WTC11 (cell line): ENCODE measurements at regions not wholly inside any gene's neighbourhood (a gene's known extent, or its start where the extent isn't known, plus 50 kb on each side); places are given as distances from the start of the nearest gene placed in this dataset.

ENCODE experiments used
- ATAC-seq: fragments of 200-7000 bp; cut with Tn5 transposase; 2 replicates; pipeline ENCODE4 v1.10.0; 2021; ENCODE audit warnings: mild to moderate bottlenecking, moderate library complexity
- CTCF ChIA-PET: fragments of 300-600 bp; sonication (Branson Sonifier 250); formaldehyde crosslinking; loops from one replicate; lab custom pipeline; 2021; ENCODE audit warnings: antibody characterized with exemption; lab: Charles Lee
- POLR2A ChIA-PET: fragments of 350-600 bp; sonication (Branson Sonifier 250); formaldehyde crosslinking; loops from one replicate; lab custom pipeline; 2021; ENCODE audit warnings: antibody characterized with exemption; lab: Charles Lee
- DNase-seq: peaks from one replicate; pipeline ENCODE4 v3.0.0; 2021; ENCODE audit warnings: low spot score
- H3K27ac Mint-ChIP-seq: 2 replicates; pipeline ENCODE4 v1.8.0; 2021; ENCODE audit warnings: mixed read lengths
- H3K27me3 Mint-ChIP-seq: 2 replicates; pipeline ENCODE4 v1.8.0; 2021; ENCODE audit warnings: low read depth, mild to moderate bottlenecking, moderate library complexity, mixed read lengths
- H3K36me3 Mint-ChIP-seq: 2 replicates; pipeline ENCODE4 v1.8.0; 2021; ENCODE audit warnings: mixed read lengths
- H3K4me1 Mint-ChIP-seq: 2 replicates; pipeline ENCODE4 v1.8.0; 2022; ENCODE audit warnings: mixed read lengths
- H3K4me3 Mint-ChIP-seq: 2 replicates; pipeline ENCODE4 v1.8.0; 2021; ENCODE audit warnings: mild to moderate bottlenecking, moderate library complexity, mixed read lengths
- H3K9me3 Mint-ChIP-seq: 2 replicates; pipeline ENCODE4 v1.8.0; 2021; ENCODE audit warnings: mixed read lengths
- AR ChIP-seq: fragments of 250-450 bp; sonication (Bioruptor Pico); IDR thresholded peaks from 2 replicates; pipeline ENCODE4 v1.9.0; 2021; ENCODE audit warnings: mild to moderate bottlenecking
- ATF3 ChIP-seq: sonication (generic); formaldehyde crosslinking; conservative IDR thresholded peaks from 2 replicates; pipeline ENCODE4 v1.8.1; 2022; ENCODE audit warnings: mild to moderate bottlenecking, missing genetic modification reagents
- ELF4 ChIP-seq: sonication (generic); formaldehyde crosslinking; IDR thresholded peaks from 2 replicates; pipeline ENCODE4 v1.8.1; 2022; ENCODE audit warnings: low read depth, mild to moderate bottlenecking, moderate library complexity, missing genetic modification reagents
- ESRRA ChIP-seq: sonication (generic); formaldehyde crosslinking; IDR thresholded peaks from 2 replicates; pipeline ENCODE4 v1.8.1; 2022; ENCODE audit warnings: mild to moderate bottlenecking, missing genetic modification reagents, borderline replicate concordance
- KAT7 ChIP-seq: sonication (generic); formaldehyde crosslinking; IDR thresholded peaks from 2 replicates; pipeline ENCODE4 v1.8.1; 2023; ENCODE audit warnings: missing genetic modification reagents, mild to moderate bottlenecking, borderline replicate concordance
- MXD4 ChIP-seq: fragments of 250-450 bp; sonication (Bioruptor Pico); IDR thresholded peaks from 2 replicates; pipeline ENCODE4 v1.8.0; 2021; ENCODE audit warnings: mild to moderate bottlenecking, moderate library complexity, borderline replicate concordance
- NFATC4 ChIP-seq: fragments of 250-450 bp; sonication (Bioruptor Pico); IDR thresholded peaks from 2 replicates; pipeline ENCODE4 v1.9.0; 2021; ENCODE audit warnings: mild to moderate bottlenecking
- NFYB ChIP-seq: sonication (generic); formaldehyde crosslinking; conservative IDR thresholded peaks from 2 replicates; pipeline ENCODE4 v1.8.0; 2022; ENCODE audit warnings: low read depth, missing genetic modification reagents
- OVOL2 ChIP-seq: fragments of 250-450 bp; sonication (Bioruptor Pico); IDR thresholded peaks from 2 replicates; pipeline ENCODE4 v1.9.0; 2021; ENCODE audit warnings: mild to moderate bottlenecking, borderline replicate concordance
- RORB ChIP-seq: fragments of 250-450 bp; sonication (Bioruptor Pico); IDR thresholded peaks from 2 replicates; pipeline ENCODE4 v1.9.0; 2021; ENCODE audit warnings: mild to moderate bottlenecking
- SOX15 ChIP-seq: fragments of 250-450 bp; sonication (Bioruptor Pico); IDR thresholded peaks from 2 replicates; pipeline ENCODE4 v1.9.0; 2021; ENCODE audit warnings: mild to moderate bottlenecking
- TEAD1 ChIP-seq: sonication (generic); formaldehyde crosslinking; IDR thresholded peaks from 2 replicates; pipeline ENCODE4 v1.8.0; 2022; ENCODE audit warnings: mild to moderate bottlenecking, missing genetic modification reagents
- TEAD4 ChIP-seq: sonication (generic); formaldehyde crosslinking; IDR thresholded peaks from 2 replicates; pipeline ENCODE4 v1.8.0; 2022; ENCODE audit warnings: mild to moderate bottlenecking, missing genetic modification reagents
- ZNF121 ChIP-seq: sonication (generic); formaldehyde crosslinking; IDR thresholded peaks from 2 replicates; pipeline ENCODE4 v1.8.0; 2023; ENCODE audit warnings: missing genetic modification reagents
- ZNF138 ChIP-seq: sonication (generic); formaldehyde crosslinking; conservative IDR thresholded peaks from 2 replicates; pipeline ENCODE4 v1.8.1; 2022; ENCODE audit warnings: mild to moderate bottlenecking, moderate library complexity, missing genetic modification reagents
- ZNF219 ChIP-seq: sonication (generic); formaldehyde crosslinking; IDR thresholded peaks from 2 replicates; pipeline ENCODE4 v1.8.0; 2023; ENCODE audit warnings: missing genetic modification reagents, mild to moderate bottlenecking, borderline replicate concordance
- ZNF281 ChIP-seq: sonication (generic); formaldehyde crosslinking; IDR thresholded peaks from 2 replicates; pipeline ENCODE4 v1.8.0; 2023; ENCODE audit warnings: mild to moderate bottlenecking, missing genetic modification reagents
- ZNF416 ChIP-seq: fragments of 250-450 bp; sonication (Bioruptor Pico); IDR thresholded peaks from 2 replicates; pipeline ENCODE4 v1.9.0; 2021; ENCODE audit warnings: mild to moderate bottlenecking, inconsistent platforms
- TF ChIP-seq, protein P1 (sequence below): sonication (generic); formaldehyde crosslinking; IDR thresholded peaks from 2 replicates; pipeline ENCODE4 v1.8.0; 2022; ENCODE audit warnings: missing genetic modification reagents
- TF ChIP-seq, protein P2 (sequence below): sonication (generic); formaldehyde crosslinking; IDR thresholded peaks from 2 replicates; pipeline ENCODE4 v1.8.0; 2023; ENCODE audit warnings: missing genetic modification reagents

DNA sequence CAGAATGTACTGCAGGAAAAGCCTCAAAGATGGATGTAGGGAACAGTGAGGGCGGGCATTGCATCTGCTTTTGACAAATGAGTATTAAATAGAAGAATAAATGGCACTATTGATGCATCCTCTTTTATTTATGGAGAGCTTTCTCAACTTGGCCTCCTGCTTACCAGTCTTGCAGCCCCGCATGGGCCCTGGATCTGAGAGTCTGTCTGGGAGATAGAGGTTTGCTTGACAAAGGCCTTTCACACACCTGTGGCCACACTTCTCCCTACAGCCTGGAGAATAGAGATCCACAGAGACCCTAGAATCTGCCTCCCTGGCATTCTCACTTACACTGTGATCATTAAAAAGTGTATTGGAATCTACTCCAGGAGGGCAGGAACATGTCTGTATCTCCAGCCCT is 203.8 kb upstream of the CDH4 start (continued):
- TF ChIP-seq AR (CRISPR knock-in tag) (no peak), ELF4 (CRISPR knock-in tag) (no peak), ZNF219 (CRISPR knock-in tag) (no peak), ZNF138 (CRISPR knock-in tag) (no peak), NFYB (CRISPR knock-in tag) (no peak), ZNF416 (no peak), KAT7 (CRISPR knock-in tag) (no peak)
- TF ChIP-seq, protein P1, sequence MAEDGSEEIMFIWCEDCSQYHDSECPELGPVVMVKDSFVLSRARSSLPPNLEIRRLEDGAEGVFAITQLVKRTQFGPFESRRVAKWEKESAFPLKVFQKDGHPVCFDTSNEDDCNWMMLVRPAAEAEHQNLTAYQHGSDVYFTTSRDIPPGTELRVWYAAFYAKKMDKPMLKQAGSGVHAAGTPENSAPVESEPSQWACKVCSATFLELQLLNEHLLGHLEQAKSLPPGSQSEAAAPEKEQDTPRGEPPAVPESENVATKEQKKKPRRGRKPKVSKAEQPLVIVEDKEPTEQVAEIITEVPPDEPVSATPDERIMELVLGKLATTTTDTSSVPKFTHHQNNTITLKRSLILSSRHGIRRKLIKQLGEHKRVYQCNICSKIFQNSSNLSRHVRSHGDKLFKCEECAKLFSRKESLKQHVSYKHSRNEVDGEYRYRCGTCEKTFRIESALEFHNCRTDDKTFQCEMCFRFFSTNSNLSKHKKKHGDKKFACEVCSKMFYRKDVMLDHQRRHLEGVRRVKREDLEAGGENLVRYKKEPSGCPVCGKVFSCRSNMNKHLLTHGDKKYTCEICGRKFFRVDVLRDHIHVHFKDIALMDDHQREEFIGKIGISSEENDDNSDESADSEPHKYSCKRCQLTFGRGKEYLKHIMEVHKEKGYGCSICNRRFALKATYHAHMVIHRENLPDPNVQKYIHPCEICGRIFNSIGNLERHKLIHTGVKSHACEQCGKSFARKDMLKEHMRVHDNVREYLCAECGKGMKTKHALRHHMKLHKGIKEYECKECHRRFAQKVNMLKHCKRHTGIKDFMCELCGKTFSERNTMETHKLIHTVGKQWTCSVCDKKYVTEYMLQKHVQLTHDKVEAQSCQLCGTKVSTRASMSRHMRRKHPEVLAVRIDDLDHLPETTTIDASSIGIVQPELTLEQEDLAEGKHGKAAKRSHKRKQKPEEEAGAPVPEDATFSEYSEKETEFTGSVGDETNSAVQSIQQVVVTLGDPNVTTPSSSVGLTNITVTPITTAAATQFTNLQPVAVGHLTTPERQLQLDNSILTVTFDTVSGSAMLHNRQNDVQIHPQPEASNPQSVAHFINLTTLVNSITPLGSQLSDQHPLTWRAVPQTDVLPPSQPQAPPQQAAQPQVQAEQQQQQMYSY (CRISPR knock-in tag): no peak

GRCh38 chr20:61049684-61050083 is 202.4 kb upstream of the CDH4 start:
- no peak overlapping the region for H3K27ac Mint-ChIP-seq
- TF ChIP-seq MXD4 (CRISPR knock-in tag): no peak
- H3K27me3 Mint-ChIP-seq: peaks cover 70% of the 10 kb centered on the region
- H3K4me1 Mint-ChIP-seq: peaks cover 6% of the 10 kb centered on the region
- ATAC-seq (no peak), DNase-seq (no peak)
- peaks cover 12% of the 10 kb centered on the region for H3K9me3 Mint-ChIP-seq
- peaks cover 8% of the 10 kb centered on the region; the same call in 1 of the 2 replicates for H3K36me3 Mint-ChIP-seq
- H3K4me3 Mint-ChIP-seq: no peak overlapping the region
- POLR2A ChIA-PET: no interaction called here
- CTCF ChIA-PET: interaction anchor here (0.7 kb wide), 1 partner anchor 1791 kb away, joined by 3 read pairs; no protein-coding TSS in a partner anchor

GRCh38 chr20:61050336-61050890 is 201.6 kb upstream of the CDH4 start:
- Mint-ChIP-seq H3K4me1 (peaks cover 6% of the 10 kb centered on the region), H3K27me3 (peaks cover 78% of the 10 kb centered on the region), H3K9me3 (peaks cover 12% of the 10 kb centered on the region), H3K36me3 (peaks cover 8% of the 10 kb centered on the region; the same call in 1 of the 2 replicates), H3K4me3 (no peak overlapping the region), H3K27ac (no peak overlapping the region)
- no peak for DNase-seq
- POLR2A ChIA-PET: no interaction called here
- TF ChIP-seq NFYB (CRISPR knock-in tag) (no peak), TEAD4 (CRISPR knock-in tag) (no peak), ZNF138 (CRISPR knock-in tag) (no peak), ZNF121 (no peak)
- ATAC-seq: no peak
- CTCF ChIA-PET: no interaction called here

GRCh38 chr20:61052195-61052750 is 199.8 kb upstream of the CDH4 start:
- Mint-ChIP-seq H3K4me3 (no peak overlapping the region), H3K27me3 (peaks cover 74% of the 10 kb centered on the region), H3K27ac (no peak overlapping the region), H3K36me3 (peaks cover 8% of the 10 kb centered on the region; the same call in 1 of the 2 replicates), H3K4me1 (peaks cover 6% of the 10 kb centered on the region), H3K9me3 (peaks cover 6% of the 10 kb centered on the region)
- TF ChIP-seq ATF3 (CRISPR knock-in tag) (no peak), OVOL2 (CRISPR knock-in tag) (no peak), SOX15 (CRISPR knock-in tag) (no peak), NFATC4 (CRISPR knock-in tag) (no peak), ZNF281 (no peak), RORB (CRISPR knock-in tag) (no peak), TEAD1 (CRISPR knock-in tag) (no peak), ESRRA (no peak)
- TF ChIP-seq, protein P2, sequence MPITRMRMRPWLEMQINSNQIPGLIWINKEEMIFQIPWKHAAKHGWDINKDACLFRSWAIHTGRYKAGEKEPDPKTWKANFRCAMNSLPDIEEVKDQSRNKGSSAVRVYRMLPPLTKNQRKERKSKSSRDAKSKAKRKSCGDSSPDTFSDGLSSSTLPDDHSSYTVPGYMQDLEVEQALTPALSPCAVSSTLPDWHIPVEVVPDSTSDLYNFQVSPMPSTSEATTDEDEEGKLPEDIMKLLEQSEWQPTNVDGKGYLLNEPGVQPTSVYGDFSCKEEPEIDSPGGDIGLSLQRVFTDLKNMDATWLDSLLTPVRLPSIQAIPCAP (CRISPR knock-in tag): no peak
- CTCF ChIA-PET: interaction anchor here (1.0 kb wide), 1 partner anchor 201 kb away, joined by 4 read pairs; no protein-coding TSS in a partner anchor
- POLR2A ChIA-PET: no interaction called here
- ATAC-seq (no peak), DNase-seq (no peak)
